Activated T-helper 17 cell treated with anti-CD3 and anti-CD28 coated beads, Interleukin-2, amount 50 U/mL, for 72 hours (primary cell): ENCODE measurements at regions not wholly inside any gene's neighbourhood (a gene's known extent, or its start where the extent isn't known, plus 50 kb on each side); places are given as distances from the start of the nearest gene placed in this dataset.

Source experiments
- ATAC-seq: fragments of 150-1000 bp; cut with Tn5 transposase; replicated peaks from 2 replicates; pipeline ENCODE4 v1.10.0; 2021; ENCODE audit warnings: mild to moderate bottlenecking, moderate library complexity
- H3K27ac Mint-ChIP-seq: one replicate; pipeline ENCODE4 v1.8.0; 2022; ENCODE audit warnings: mixed read lengths
- H3K27me3 Mint-ChIP-seq: one replicate; pipeline ENCODE4 v1.8.0; 2022; ENCODE audit warnings: mixed read lengths
- H3K36me3 Mint-ChIP-seq: one replicate; pipeline ENCODE4 v1.8.0; 2022; ENCODE audit warnings: low read depth, mild to moderate bottlenecking, mixed read lengths
- H3K4me1 Mint-ChIP-seq: one replicate; pipeline ENCODE4 v1.8.0; 2022; ENCODE audit warnings: mixed read lengths
- H3K4me3 Mint-ChIP-seq: one replicate; pipeline ENCODE4 v1.8.0; 2022; ENCODE audit warnings: mild to moderate bottlenecking, mixed read lengths
- H3K9me3 Mint-ChIP-seq: one replicate; pipeline ENCODE4 v1.8.0; 2022; ENCODE audit warnings: mixed read lengths

GRCh38 chr4:159541143-159541542 is 438.3 kb downstream of the RAPGEF2 start:
- H3K27me3 Mint-ChIP-seq = peaks cover 5% of the 10 kb centered on the region
- no peak for ATAC-seq

GRCh38 chr4:159542296-159542695 is 439.4 kb downstream of the RAPGEF2 start:
- Mint-ChIP-seq H3K36me3 (no peaks in the 10 kb centered on the region), H3K9me3 (no peaks in the 10 kb centered on the region), H3K27me3 (peaks cover 4% of the 10 kb centered on the region), H3K4me3 (no peak overlapping the region), H3K4me1 (no peaks in the 10 kb centered on the region), H3K27ac (no peak overlapping the region)
- no peak for ATAC-seq

More at GRCh38 chr4:159541143-159541542, 438.3 kb downstream of the RAPGEF2 start:
- peaks cover 8% of the 10 kb centered on the region for H3K9me3 Mint-ChIP-seq
- no peaks in the 10 kb centered on the region for H3K36me3 Mint-ChIP-seq
- no peak overlapping the region for H3K4me3 Mint-ChIP-seq
- no peak overlapping the region for H3K27ac Mint-ChIP-seq
- H3K4me1 Mint-ChIP-seq = no peaks in the 10 kb centered on the region

GRCh38 chr4:159543831-159544230 is 441.0 kb downstream of the RAPGEF2 start:
- Mint-ChIP-seq H3K4me3 (no peak overlapping the region), H3K9me3 (no peaks in the 10 kb centered on the region), H3K27ac (no peak overlapping the region), H3K36me3 (no peaks in the 10 kb centered on the region), H3K4me1 (no peaks in the 10 kb centered on the region), H3K27me3 (peaks cover 4% of the 10 kb centered on the region)
- ATAC-seq = no peak

- Mint-ChIP-seq H3K27me3 (peaks cover 4% of the 10 kb centered on the region), H3K4me3 (no peak overlapping the region), H3K27ac (no peak overlapping the region), H3K4me1 (no peaks in the 10 kb centered on the region), H3K9me3 (no peaks in the 10 kb centered on the region), H3K36me3 (no peaks in the 10 kb centered on the region)
- no peak for ATAC-seq
Measured at GRCh38 chr4:159545556-159545955, 442.7 kb downstream of the RAPGEF2 start.

GRCh38 chr4:159547645-159548308 is 444.9 kb downstream of the RAPGEF2 start:
- Mint-ChIP-seq H3K27me3 (no peaks in the 10 kb centered on the region), H3K4me3 (no peak overlapping the region), H3K4me1 (no peaks in the 10 kb centered on the region), H3K9me3 (no peaks in the 10 kb centered on the region), H3K27ac (no peak overlapping the region), H3K36me3 (no peaks in the 10 kb centered on the region)
- no peak for ATAC-seq

- H3K36me3 Mint-ChIP-seq = no peaks in the 10 kb centered on the region
- ATAC-seq = no peak
- no peak overlapping the region for H3K4me3 Mint-ChIP-seq
- no peaks in the 10 kb centered on the region for H3K9me3 Mint-ChIP-seq
- H3K4me1 Mint-ChIP-seq = no peaks in the 10 kb centered on the region
- H3K27me3 Mint-ChIP-seq = no peaks in the 10 kb centered on the region
- no peak overlapping the region for H3K27ac Mint-ChIP-seq
Measured at GRCh38 chr4:159549098-159549518, 446.2 kb downstream of the RAPGEF2 start.

- no peaks in the 10 kb centered on the region for H3K36me3 Mint-ChIP-seq
- no peak overlapping the region for H3K4me3 Mint-ChIP-seq
- H3K27ac Mint-ChIP-seq = no peak overlapping the region
- H3K9me3 Mint-ChIP-seq = peaks cover 3% of the 10 kb centered on the region
- no peaks in the 10 kb centered on the region for H3K4me1 Mint-ChIP-seq
- no peaks in the 10 kb centered on the region for H3K27me3 Mint-ChIP-seq
- ATAC-seq = no peak
Measured at GRCh38 chr4:159551281-159551680, 448.4 kb downstream of the RAPGEF2 start.

- Mint-ChIP-seq H3K4me1 (no peaks in the 10 kb centered on the region), H3K27ac (no peak overlapping the region), H3K27me3 (no peaks in the 10 kb centered on the region), H3K4me3 (no peak overlapping the region), H3K9me3 (peaks cover 6% of the 10 kb centered on the region), H3K36me3 (no peaks in the 10 kb centered on the region)
- ATAC-seq = no peak
Measured at GRCh38 chr4:159552979-159553768, 450.3 kb downstream of the RAPGEF2 start.

GRCh38 chr4:159555873-159556272 is 453.0 kb downstream of the RAPGEF2 start:
- Mint-ChIP-seq H3K27me3 (no peaks in the 10 kb centered on the region), H3K27ac (no peak overlapping the region), H3K9me3 (peaks cover 6% of the 10 kb centered on the region), H3K36me3 (no peaks in the 10 kb centered on the region), H3K4me1 (no peaks in the 10 kb centered on the region), H3K4me3 (no peak overlapping the region)
- ATAC-seq = no peak

- H3K9me3 Mint-ChIP-seq = peaks cover 5% of the 10 kb centered on the region
- H3K27ac Mint-ChIP-seq = no peak overlapping the region
- no peaks in the 10 kb centered on the region for H3K36me3 Mint-ChIP-seq
- H3K4me3 Mint-ChIP-seq = no peak overlapping the region
- no peak for ATAC-seq
- H3K27me3 Mint-ChIP-seq = no peaks in the 10 kb centered on the region
- no peaks in the 10 kb centered on the region for H3K4me1 Mint-ChIP-seq
Measured at GRCh38 chr4:159562366-159562765, 459.5 kb downstream of the RAPGEF2 start.

GRCh38 chr4:159563257-159563656 is 460.4 kb downstream of the RAPGEF2 start:
- ATAC-seq = no peak
- Mint-ChIP-seq H3K27me3 (no peaks in the 10 kb centered on the region), H3K9me3 (peaks cover 7% of the 10 kb centered on the region), H3K4me3 (no peak overlapping the region), H3K27ac (no peak overlapping the region), H3K4me1 (no peaks in the 10 kb centered on the region), H3K36me3 (no peaks in the 10 kb centered on the region)

GRCh38 chr4:159564615-159565014 is 461.7 kb downstream of the RAPGEF2 start:
- no peak for ATAC-seq
- Mint-ChIP-seq H3K4me1 (no peaks in the 10 kb centered on the region), H3K4me3 (no peak overlapping the region), H3K9me3 (peaks cover 7% of the 10 kb centered on the region), H3K27ac (no peak overlapping the region), H3K36me3 (no peaks in the 10 kb centered on the region), H3K27me3 (no peaks in the 10 kb centered on the region)

- peaks cover 10% of the 10 kb centered on the region for H3K9me3 Mint-ChIP-seq
- no peak overlapping the region for H3K27ac Mint-ChIP-seq
- no peak for ATAC-seq
- H3K36me3 Mint-ChIP-seq = no peaks in the 10 kb centered on the region
- no peaks in the 10 kb centered on the region for H3K27me3 Mint-ChIP-seq
- H3K4me1 Mint-ChIP-seq = no peaks in the 10 kb centered on the region
- H3K4me3 Mint-ChIP-seq = no peak overlapping the region
Measured at GRCh38 chr4:159566786-159567185, 463.9 kb downstream of the RAPGEF2 start.

GRCh38 chr4:159577241-159577640 is 474.4 kb downstream of the RAPGEF2 start:
- Mint-ChIP-seq H3K4me3 (no peak overlapping the region), H3K27ac (no peak overlapping the region), H3K27me3 (no peaks in the 10 kb centered on the region), H3K36me3 (no peaks in the 10 kb centered on the region), H3K9me3 (peaks cover 2% of the 10 kb centered on the region), H3K4me1 (no peaks in the 10 kb centered on the region)
- ATAC-seq = no peak

- Mint-ChIP-seq H3K4me3 (no peak overlapping the region), H3K4me1 (no peaks in the 10 kb centered on the region), H3K27ac (no peak overlapping the region), H3K9me3 (peaks cover 15% of the 10 kb centered on the region), H3K36me3 (no peaks in the 10 kb centered on the region), H3K27me3 (no peaks in the 10 kb centered on the region)
- no peak for ATAC-seq
Measured at GRCh38 chr4:159582685-159583084, 479.8 kb downstream of the RAPGEF2 start.
